H9 (cell line): ENCODE measurements at regions not wholly inside any gene's neighbourhood (a gene's known extent, or its start where the extent isn't known, plus 50 kb on each side); places are given as distances from the start of the nearest gene placed in this dataset.

Experiments
- DNase-seq: peaks from one replicate; pipeline ENCODE4 v3.0.0-alpha.2; 2017
- H2AFZ ChIP-seq: one replicate; pipeline ENCODE4 v1.6.1; 2013; ENCODE audit warnings: mild to moderate bottlenecking, low read length, control low read depth, moderate library complexity
- H2AK5ac ChIP-seq: 2 replicates; pipeline ENCODE4 v1.6.1; 2013; ENCODE audit warnings: low read length, control low read depth, mixed read lengths; ENCODE audit not compliant: insufficient read length
- H2BK120ac ChIP-seq: one replicate; pipeline ENCODE4 v1.6.1; 2013; ENCODE audit warnings: low read depth, mild to moderate bottlenecking, low read length, control low read depth, inconsistent platforms; ENCODE audit not compliant: poor library complexity, severe bottlenecking
- H2BK12ac ChIP-seq: 2 replicates; pipeline ENCODE4 v1.6.1; 2013; ENCODE audit warnings: low read length, control low read depth, mixed read lengths, low read depth; ENCODE audit not compliant: insufficient read length
- H2BK15ac ChIP-seq: 2 replicates; pipeline ENCODE4 v1.6.1; 2013; ENCODE audit warnings: low read depth, low read length, control low read depth
- H2BK20ac ChIP-seq: one replicate; pipeline ENCODE4 v1.6.1; 2013; ENCODE audit warnings: low read depth, mild to moderate bottlenecking, low read length, control low read depth, inconsistent platforms; ENCODE audit not compliant: poor library complexity, severe bottlenecking
- H2BK5ac ChIP-seq: 2 replicates; pipeline ENCODE4 v1.6.1; 2013; ENCODE audit warnings: low read length, control low read depth, mixed read lengths; ENCODE audit not compliant: insufficient read length
- H3K14ac ChIP-seq: 2 replicates; pipeline ENCODE4 v1.6.1; 2013; ENCODE audit warnings: low read length, control low read depth; ENCODE audit not compliant: insufficient read depth
- H3K18ac ChIP-seq: 2 replicates; pipeline ENCODE4 v1.6.1; 2013; ENCODE audit warnings: low read depth, mild to moderate bottlenecking, mixed read lengths, low read length, control low read depth; ENCODE audit not compliant: insufficient read length
- H3K23ac ChIP-seq: 2 replicates; pipeline ENCODE4 v1.6.1; 2013; ENCODE audit warnings: low read length, control low read depth, mixed read lengths, low read depth; ENCODE audit not compliant: insufficient read length
- H3K23me2 ChIP-seq: 2 replicates; pipeline ENCODE4 v1.6.1; 2013; ENCODE audit warnings: low read depth, mild to moderate bottlenecking, mixed read lengths, low read length, control low read depth; ENCODE audit not compliant: insufficient read length, poor library complexity, severe bottlenecking
- H3K27ac ChIP-seq: 2 replicates; pipeline ENCODE4 v1.5.1; 2013; ENCODE audit warnings: low read length, control low read depth, mixed read lengths, low read depth; ENCODE audit not compliant: insufficient read length
- H3K27me3 ChIP-seq: 2 replicates; pipeline ENCODE4 v1.6.1; 2013; ENCODE audit warnings: low read length, control low read depth, inconsistent platforms; ENCODE audit not compliant: insufficient read depth
- H3K4ac ChIP-seq: 2 replicates; pipeline ENCODE4 v1.6.1; 2013; ENCODE audit warnings: low read depth, mild to moderate bottlenecking, control low read depth, inconsistent platforms, low read length, moderate library complexity
- H3K4me1 ChIP-seq: 2 replicates; pipeline ENCODE4 v1.6.1; 2013; ENCODE audit warnings: low read length, control low read depth, inconsistent platforms; ENCODE audit not compliant: insufficient read depth
- H3K4me2 ChIP-seq: 2 replicates; pipeline ENCODE4 v1.6.1; 2013; ENCODE audit warnings: low read length, control low read depth, mixed read lengths; ENCODE audit not compliant: insufficient read length, insufficient read depth
- H3K56ac ChIP-seq: 2 replicates; pipeline ENCODE4 v1.6.1; 2013; ENCODE audit warnings: low read depth, mild to moderate bottlenecking, mixed read lengths, low read length, control low read depth; ENCODE audit not compliant: insufficient read length
- H3K79me1 ChIP-seq: 2 replicates; pipeline ENCODE4 v1.6.1; 2013; ENCODE audit warnings: low read depth, mild to moderate bottlenecking, moderate library complexity, low read length, control low read depth, inconsistent platforms; ENCODE audit not compliant: insufficient read depth, poor library complexity, severe bottlenecking
- H3K79me2 ChIP-seq: 2 replicates; pipeline ENCODE4 v1.6.1; 2013; ENCODE audit warnings: low read length, control low read depth, inconsistent platforms; ENCODE audit not compliant: insufficient read depth
- H3K9ac ChIP-seq: 2 replicates; pipeline ENCODE4 v1.6.1; 2013; ENCODE audit warnings: low read length, control low read depth, mixed read lengths; ENCODE audit not compliant: insufficient read length; ENCODE audit errors: extremely low read depth
- H3K9me3 ChIP-seq: one replicate; pipeline ENCODE4 v1.6.1; 2013; ENCODE audit warnings: low read depth, low read length, inconsistent platforms; ENCODE audit not compliant: control insufficient read depth
- H3T11ph ChIP-seq: one replicate; pipeline ENCODE4 v1.6.1; 2013; ENCODE audit warnings: mild to moderate bottlenecking, low read length, control low read depth, inconsistent platforms
- H4K20me1 ChIP-seq: one replicate; pipeline ENCODE4 v1.6.1; 2013; ENCODE audit not compliant: control insufficient read depth, insufficient read length, insufficient read depth
- H4K5ac ChIP-seq: 2 replicates; pipeline ENCODE4 v1.6.1; 2013; ENCODE audit warnings: low read depth, mild to moderate bottlenecking, mixed read lengths, low read length, control low read depth; ENCODE audit not compliant: insufficient read length
- H4K8ac ChIP-seq: replicated peaks from 2 replicates; pipeline ENCODE4 v1.6.1; 2013; ENCODE audit warnings: low read length, control low read depth, mixed read lengths, low read depth; ENCODE audit not compliant: insufficient read length
- H4K91ac ChIP-seq: 2 replicates; pipeline ENCODE4 v1.6.1; 2013; ENCODE audit warnings: low read depth, mild to moderate bottlenecking, moderate library complexity, mixed read lengths, low read length, control low read depth; ENCODE audit not compliant: insufficient read length
- H3K27ac Mint-ChIP-seq, 3 experiments: 2 replicates in 2 of 3; 3 replicates in 1 of 3; pipeline ENCODE4 v1.8.0; 2020 to 2021; ENCODE audit warnings: mixed read lengths in 3 of 3, mild to moderate bottlenecking in 1 of 3, moderate library complexity in 1 of 3
- H3K27me3 Mint-ChIP-seq: 2 replicates; pipeline ENCODE4 v1.8.0; 2021; ENCODE audit warnings: low read depth, mild to moderate bottlenecking, moderate library complexity, mixed read lengths
- H3K36me3 Mint-ChIP-seq, 3 experiments: 2 replicates in 2 of 3; 3 replicates in 1 of 3; pipeline ENCODE4 v1.8.0; 2020 to 2021; ENCODE audit warnings: low read depth in 3 of 3, mixed read lengths in 3 of 3; ENCODE audit not compliant: insufficient read depth in 1 of 3
- H3K4me1 Mint-ChIP-seq, 2 experiments: 2 replicates each; pipeline ENCODE4 v1.8.0; 2020; ENCODE audit warnings: mixed read lengths in 2 of 2
- H3K4me3 Mint-ChIP-seq, 2 experiments: 2 replicates in 1 of 2; 3 replicates in 1 of 2; pipeline ENCODE4 v1.8.0; 2020 to 2021; ENCODE audit warnings: mild to moderate bottlenecking in 2 of 2, mixed read lengths in 2 of 2, moderate library complexity in 1 of 2
- H3K9me3 Mint-ChIP-seq, 2 experiments: 2 replicates in 1 of 2; 3 replicates in 1 of 2; pipeline ENCODE4 v1.8.0; 2020; ENCODE audit warnings: mild to moderate bottlenecking in 2 of 2, mixed read lengths in 2 of 2, moderate library complexity in 1 of 2
- WGBS: extraction: QIAGEN DNeasy Blood & Tissue Kit; methylation state at CpG from one replicate; pipeline ENCODE4 v1.1.7; 2013; ENCODE audit warnings: missing lambda C conversion rate, low lambda C conversion rate, mixed read lengths; ENCODE audit not compliant: insufficient read length; ENCODE audit errors: extremely low coverage; 5-methylcytosine and 5-hydroxymethylcytosine counted together
- TF ChIP-seq, protein P1 (sequence below): fragments of 200-600 bp; sonication (generic); conservative IDR thresholded peaks from 3 replicates; pipeline ENCODE4 v1.8.0; 2021; ENCODE audit warnings: antibody characterized with exemption, mild to moderate bottlenecking

DNA sequence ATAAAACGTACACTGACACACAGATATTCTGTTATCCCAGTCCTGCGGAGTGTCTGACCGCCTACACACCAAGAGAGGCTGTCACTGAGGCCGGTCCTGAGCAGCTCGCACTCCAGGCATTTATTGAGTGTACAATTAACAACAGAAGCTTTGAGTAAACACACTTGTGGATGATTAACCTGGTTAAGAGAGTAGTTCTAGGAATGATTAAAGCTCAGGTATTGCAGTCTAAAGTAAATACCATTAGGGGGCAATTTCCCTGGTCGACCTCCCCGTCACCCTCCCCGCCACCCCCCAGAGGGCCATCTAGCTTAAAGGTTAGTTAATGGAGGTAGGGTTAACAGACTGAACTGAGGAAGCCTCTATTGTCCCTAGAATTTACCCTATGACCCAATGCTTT, 1278.5 kb downstream of the NSUN3 start:
- H3K4ac ChIP-seq = no peak overlapping the region
- H3K9ac ChIP-seq = no peak overlapping the region
- no peaks in the 10 kb centered on the region for H3K4me1 ChIP-seq
- Mint-ChIP-seq H3K36me3 (0 out of 7 replicates have a peak, but pooled peaks cover 0 to 4% (median 0%) of the 10 kb centered on the region in 3 experiments), H3K4me3 (no peak overlapping the region), H3K4me1 (peaks cover 18 to 22% of the 10 kb centered on the region in 2 experiments), H3K9me3 (peaks cover 0 to 5% of the 10 kb centered on the region in 2 experiments; a peak in 1 of 5 replicates), H3K27me3 (no peaks in the 10 kb centered on the region), H3K27ac (no peak overlapping the region)
- no peak overlapping the region for H4K91ac ChIP-seq
- H3T11ph ChIP-seq = no peak overlapping the region
- H3K79me2 ChIP-seq = no peaks in the 10 kb centered on the region
- WGBS = no CpG with 5 or more reads among the region's 8 CpGs
- H3K18ac ChIP-seq = no peak overlapping the region
- no peak overlapping the region for H2BK20ac ChIP-seq
- no peak overlapping the region for H4K5ac ChIP-seq
- no peak overlapping the region for H3K14ac ChIP-seq
- no peak overlapping the region for H2BK5ac ChIP-seq
- H4K8ac ChIP-seq = no peak overlapping the region
- no peaks in the 10 kb centered on the region for H4K20me1 ChIP-seq
- no peaks in the 10 kb centered on the region for H3K23me2 ChIP-seq
- no peak overlapping the region for H2AFZ ChIP-seq
- no peak overlapping the region for H3K4me2 ChIP-seq
- H3K27me3 ChIP-seq = no peaks in the 10 kb centered on the region
- H2BK120ac ChIP-seq = no peak overlapping the region
- no peak overlapping the region for H3K23ac ChIP-seq
- TF ChIP-seq, protein P1, sequence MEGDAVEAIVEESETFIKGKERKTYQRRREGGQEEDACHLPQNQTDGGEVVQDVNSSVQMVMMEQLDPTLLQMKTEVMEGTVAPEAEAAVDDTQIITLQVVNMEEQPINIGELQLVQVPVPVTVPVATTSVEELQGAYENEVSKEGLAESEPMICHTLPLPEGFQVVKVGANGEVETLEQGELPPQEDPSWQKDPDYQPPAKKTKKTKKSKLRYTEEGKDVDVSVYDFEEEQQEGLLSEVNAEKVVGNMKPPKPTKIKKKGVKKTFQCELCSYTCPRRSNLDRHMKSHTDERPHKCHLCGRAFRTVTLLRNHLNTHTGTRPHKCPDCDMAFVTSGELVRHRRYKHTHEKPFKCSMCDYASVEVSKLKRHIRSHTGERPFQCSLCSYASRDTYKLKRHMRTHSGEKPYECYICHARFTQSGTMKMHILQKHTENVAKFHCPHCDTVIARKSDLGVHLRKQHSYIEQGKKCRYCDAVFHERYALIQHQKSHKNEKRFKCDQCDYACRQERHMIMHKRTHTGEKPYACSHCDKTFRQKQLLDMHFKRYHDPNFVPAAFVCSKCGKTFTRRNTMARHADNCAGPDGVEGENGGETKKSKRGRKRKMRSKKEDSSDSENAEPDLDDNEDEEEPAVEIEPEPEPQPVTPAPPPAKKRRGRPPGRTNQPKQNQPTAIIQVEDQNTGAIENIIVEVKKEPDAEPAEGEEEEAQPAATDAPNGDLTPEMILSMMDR = no peak
- no peak overlapping the region for H2AK5ac ChIP-seq
- no peak overlapping the region for H2BK15ac ChIP-seq
- no peak for DNase-seq
- no peaks in the 10 kb centered on the region for H3K79me1 ChIP-seq
- no peak overlapping the region for H3K27ac ChIP-seq
- H3K9me3 ChIP-seq = no peaks in the 10 kb centered on the region
- no peak overlapping the region for H2BK12ac ChIP-seq
- no peak overlapping the region for H3K56ac ChIP-seq
